Right lobe of liver (tissue), 4 donors: ENCODE measurements at regions not wholly inside any gene's neighbourhood (a gene's known extent, or its start where the extent isn't known, plus 50 kb on each side); places are given as distances from the start of the nearest gene placed in this dataset.

Experiments
- POLR2A ChIP-seq: fragments of 450-650 bp; IDR thresholded peaks from one replicate; pipeline ENCODE4 v1.6.1; 2017; ENCODE audit warnings: antibody characterized with exemption, mild to moderate bottlenecking
- TF ChIP-seq, protein P1 (sequence below), 4 donors: fragments of 200-600 bp in 3 of 4; fragments of 450-650 bp in 1 of 4; IDR thresholded peaks; one replicate each; pipeline versions ENCODE4 v1.5.1 to v1.8.0; 2016 to 2022; ENCODE audit warnings: antibody characterized with exemption in 4 of 4, mild to moderate bottlenecking in 2 of 4
- donor health status: DM: no; HTN: no; CAD: no.
- donor health status: DM: no; HTN: no; CAD: no.
- donor health status: DM: no; HTN: yes; CAD: no.

DNA sequence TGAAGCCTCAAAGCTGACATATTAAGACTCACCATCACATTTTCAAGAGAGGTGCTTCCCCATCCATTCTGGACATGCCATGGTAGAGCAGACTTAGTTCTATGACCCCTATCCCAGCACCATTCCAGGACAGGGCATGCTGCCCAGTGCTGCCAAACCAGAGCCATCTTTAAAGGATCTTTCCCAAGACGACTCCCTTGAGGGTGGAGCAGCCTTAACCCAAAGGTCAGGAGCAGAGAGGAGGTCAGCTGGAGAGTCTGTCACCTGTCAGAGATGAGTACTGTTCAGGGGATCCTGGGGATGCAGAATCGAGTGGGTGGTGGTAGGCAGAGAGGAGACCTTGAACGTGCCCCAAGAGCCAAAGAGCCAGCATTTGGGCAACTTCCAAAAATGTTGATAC, 459.8 kb downstream of the STK39 start:
- TF ChIP-seq, protein P1, sequence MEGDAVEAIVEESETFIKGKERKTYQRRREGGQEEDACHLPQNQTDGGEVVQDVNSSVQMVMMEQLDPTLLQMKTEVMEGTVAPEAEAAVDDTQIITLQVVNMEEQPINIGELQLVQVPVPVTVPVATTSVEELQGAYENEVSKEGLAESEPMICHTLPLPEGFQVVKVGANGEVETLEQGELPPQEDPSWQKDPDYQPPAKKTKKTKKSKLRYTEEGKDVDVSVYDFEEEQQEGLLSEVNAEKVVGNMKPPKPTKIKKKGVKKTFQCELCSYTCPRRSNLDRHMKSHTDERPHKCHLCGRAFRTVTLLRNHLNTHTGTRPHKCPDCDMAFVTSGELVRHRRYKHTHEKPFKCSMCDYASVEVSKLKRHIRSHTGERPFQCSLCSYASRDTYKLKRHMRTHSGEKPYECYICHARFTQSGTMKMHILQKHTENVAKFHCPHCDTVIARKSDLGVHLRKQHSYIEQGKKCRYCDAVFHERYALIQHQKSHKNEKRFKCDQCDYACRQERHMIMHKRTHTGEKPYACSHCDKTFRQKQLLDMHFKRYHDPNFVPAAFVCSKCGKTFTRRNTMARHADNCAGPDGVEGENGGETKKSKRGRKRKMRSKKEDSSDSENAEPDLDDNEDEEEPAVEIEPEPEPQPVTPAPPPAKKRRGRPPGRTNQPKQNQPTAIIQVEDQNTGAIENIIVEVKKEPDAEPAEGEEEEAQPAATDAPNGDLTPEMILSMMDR (IDR thresholded peaks at IDR 0.05) = no peak
- no peak for TF ChIP-seq POLR2A
